Upper lobe of left lung (tissue), 6 donors: ENCODE measurements at regions not wholly inside any gene's neighbourhood (a gene's known extent, or its start where the extent isn't known, plus 50 kb on each side); places are given as distances from the start of the nearest gene placed in this dataset.

ENCODE experiments used
- ATAC-seq, 2 donors: fragments of 200-7000 bp; cut with Tn5 transposase; one replicate each; pipeline ENCODE4 v1.9.1; 2022; ENCODE audit warnings: mild to moderate bottlenecking in 2 of 2, moderate library complexity in 2 of 2; ENCODE audit not compliant: low FRiP score in 2 of 2
- DNase-seq, 2 donors: peaks; one replicate each; pipeline ENCODE4 v3.0.0-alpha.2; 2019 to 2020
- H3K27ac ChIP-seq, 4 donors: fragments of 200-600 bp; sonication (generic); one replicate each; pipeline ENCODE4 v1.5.1; 2016 to 2019
- H3K27me3 ChIP-seq, 4 donors: fragments of 200-600 bp; sonication (generic); one replicate each; pipeline ENCODE4 v1.5.1; 2017 to 2019
- H3K36me3 ChIP-seq, 4 donors: fragments of 200-600 bp; sonication (generic); one replicate each; pipeline ENCODE4 v1.5.1; 2016 to 2019
- H3K4me1 ChIP-seq, 4 donors: fragments of 200-600 bp; sonication (generic); one replicate each; pipeline ENCODE4 v1.5.1; 2018 to 2019
- H3K4me3 ChIP-seq, 4 donors: fragments of 200-600 bp; sonication (generic); one replicate each; pipeline ENCODE4 v1.5.1; 2017 to 2019; ENCODE audit warnings: mild to moderate bottlenecking in 2 of 4, moderate library complexity in 1 of 4
- H3K9me3 ChIP-seq, 4 donors: fragments of 200-600 bp; sonication (generic); one replicate each; pipeline ENCODE4 v1.5.1; 2018 to 2019
- CTCF ChIP-seq, 6 experiments: fragments of 450-650 bp in 4 of 6; fragments of 200-600 bp in 2 of 6; sonication (generic) in 2 of 6; IDR thresholded peaks; one replicate each; pipeline ENCODE4 v1.5.1; 2016 to 2019; ENCODE audit warnings: antibody characterized with exemption in 6 of 6
- EP300 ChIP-seq, 4 donors: sonication (generic); formaldehyde crosslinking; IDR thresholded peaks; one replicate each; pipeline ENCODE4 v1.5.1; 2017; ENCODE audit warnings: antibody characterized with exemption in 4 of 4, control low read depth in 2 of 4
- POLR2A ChIP-seq, 4 donors: fragments of 450-650 bp; IDR thresholded peaks; one replicate each; pipeline ENCODE4 v1.5.1; 2016 to 2017; ENCODE audit warnings: antibody characterized with exemption in 4 of 4, mild to moderate bottlenecking in 2 of 4
- POLR2AphosphoS5 ChIP-seq, 2 donors: sonication (generic); formaldehyde crosslinking; IDR thresholded peaks; one replicate each; pipeline ENCODE4 v1.5.1; 2017; ENCODE audit warnings: antibody characterized with exemption in 2 of 2
- WGBS, 2 donors: methylation state at CpG; one replicate each; pipeline ENCODE4 v1.1.5; 2017 to 2018; 5-methylcytosine and 5-hydroxymethylcytosine counted together
- donor health status: DM: no; HTN: no; CAD: no; lungs with moderate emphysema.
- donor health status: DM: no; HTN: yes; CAD: no; lungs with severe emphysema.

- Histone ChIP-seq H3K4me1 (no peaks in the 10 kb centered on the region), H3K27ac (no peak overlapping the region), H3K9me3 (no peaks in the 10 kb centered on the region), H3K36me3 (no peaks in the 10 kb centered on the region), H3K27me3 (no peaks in the 10 kb centered on the region), H3K4me3 (no peak overlapping the region)
- ATAC-seq (no peak), DNase-seq (no peak)
- 85 to 93% methylated on average over 4 of the region's 4 CpGs for WGBS, 2 donors
- TF ChIP-seq POLR2AphosphoS5 (IDR thresholded peaks at IDR 0.05): no peak
Measured at GRCh38 chr7:51458693-51459092, 142.1 kb upstream of the COBL start.

- DNase-seq (no peak), ATAC-seq (no peak)
- Histone ChIP-seq H3K27me3 (no peaks in the 10 kb centered on the region), H3K36me3 (no peaks in the 10 kb centered on the region), H3K27ac (no peak overlapping the region), H3K4me1 (no peaks in the 10 kb centered on the region), H3K9me3 (no peaks in the 10 kb centered on the region), H3K4me3 (no peak overlapping the region)
- no peak for TF ChIP-seq CTCF (IDR thresholded peaks at IDR 0.05)
- WGBS, 2 donors: 77 to 79% methylated on average over 5 of the region's 5 CpGs
Measured at GRCh38 chr7:51457079-51457478, 140.5 kb upstream of the COBL start.

- DNase-seq: no peak
Measured at GRCh38 chr7:51456431-51457060, 139.9 kb upstream of the COBL start.

GRCh38 chr7:51455948-51456347, 139.3 kb upstream of the COBL start:
- H3K9me3 ChIP-seq: no peaks in the 10 kb centered on the region
- 27 to 38% methylated on average over 6 of the region's 6 CpGs for WGBS, 2 donors
- ATAC-seq: no peak

More at GRCh38 chr7:51456431-51457060, 139.9 kb upstream of the COBL start:
- TF ChIP-seq POLR2AphosphoS5 (IDR thresholded peaks at IDR 0.05) (no peak), EP300 (IDR thresholded peaks at IDR 0.05) (no peak), CTCF (IDR thresholded peaks at IDR 0.05) (no peak), POLR2A (IDR thresholded peaks at IDR 0.05) (no peak)
- WGBS, 2 donors: 45 to 57% methylated on average over 2 of the region's 2 CpGs
- no peaks in the 10 kb centered on the region for H3K27me3 ChIP-seq
- no peak overlapping the region for H3K4me3 ChIP-seq
- H3K36me3 ChIP-seq: no peaks in the 10 kb centered on the region
- H3K4me1 ChIP-seq: no peaks in the 10 kb centered on the region
- no peaks in the 10 kb centered on the region for H3K9me3 ChIP-seq
- no peak for ATAC-seq
- H3K27ac ChIP-seq: no peak overlapping the region

GRCh38 chr7:51455513-51455912, 138.9 kb upstream of the COBL start:
- Histone ChIP-seq H3K27ac (no peak overlapping the region), H3K4me1 (no peaks in the 10 kb centered on the region), H3K36me3 (no peaks in the 10 kb centered on the region), H3K4me3 (no peak overlapping the region), H3K27me3 (no peaks in the 10 kb centered on the region), H3K9me3 (no peaks in the 10 kb centered on the region)
- WGBS, 2 donors: 55 to 71% methylated on average over 3 of the region's 3 CpGs
- DNase-seq (no peak), ATAC-seq (no peak)
- TF ChIP-seq POLR2A (IDR thresholded peaks at IDR 0.05) (no peak), CTCF (IDR thresholded peaks at IDR 0.05) (no peak), POLR2AphosphoS5 (IDR thresholded peaks at IDR 0.05) (no peak), EP300 (IDR thresholded peaks at IDR 0.05) (no peak)

More at GRCh38 chr7:51455948-51456347, 139.3 kb upstream of the COBL start:
- H3K27me3 ChIP-seq: no peaks in the 10 kb centered on the region
- TF ChIP-seq EP300 (IDR thresholded peaks at IDR 0.05): no peak
- TF ChIP-seq POLR2AphosphoS5 (IDR thresholded peaks at IDR 0.05): no peak
- no peak for TF ChIP-seq POLR2A (IDR thresholded peaks at IDR 0.05)
- TF ChIP-seq CTCF (IDR thresholded peaks at IDR 0.05): no peak
- DNase-seq: no peak
- no peaks in the 10 kb centered on the region for H3K36me3 ChIP-seq
- H3K4me3 ChIP-seq: no peak overlapping the region
- no peak overlapping the region for H3K27ac ChIP-seq
- no peaks in the 10 kb centered on the region for H3K4me1 ChIP-seq
